SJSA1 (cell line): ENCODE measurements at regions not wholly inside any gene's neighbourhood (a gene's known extent, or its start where the extent isn't known, plus 50 kb on each side); places are given as distances from the start of the nearest gene placed in this dataset.

Source experiments
- DNase-seq, 2 experiments: peaks; one replicate each; pipeline ENCODE4 v3.0.0-alpha.2; 2015 to 2020; ENCODE audit warnings: low spot score in 2 of 2, low read depth in 1 of 2
- H3K27ac ChIP-seq: fragments of 250-450 bp; sonication (Bioruptor Pico); 2 replicates; pipeline ENCODE4 v1.5.1; 2020; ENCODE audit warnings: mild to moderate bottlenecking, moderate library complexity
- H3K27me3 ChIP-seq: fragments of 250-450 bp; sonication (Bioruptor Pico); replicated peaks from 2 replicates; pipeline ENCODE4 v1.5.1; 2020; ENCODE audit warnings: mild to moderate bottlenecking, moderate library complexity
- H3K36me3 ChIP-seq: fragments of 250-450 bp; sonication (Bioruptor Pico); 2 replicates; pipeline ENCODE4 v1.5.1; 2020; ENCODE audit warnings: mild to moderate bottlenecking
- H3K4me1 ChIP-seq: fragments of 250-450 bp; sonication (Bioruptor Pico); replicated peaks from 2 replicates; pipeline ENCODE4 v1.6.1; 2021; ENCODE audit warnings: mild to moderate bottlenecking
- H3K4me3 ChIP-seq: fragments of 250-450 bp; sonication (Bioruptor Pico); 2 replicates; pipeline ENCODE4 v1.5.1; 2020; ENCODE audit warnings: mild to moderate bottlenecking
- H3K9me3 ChIP-seq: fragments of 250-450 bp; sonication (Bioruptor Pico); replicated peaks from 2 replicates; pipeline ENCODE4 v1.5.1; 2020; ENCODE audit warnings: mild to moderate bottlenecking

GRCh38 chr9:111985315-111985714, 88.7 kb downstream of the UGCG start:
- Histone ChIP-seq H3K4me3 (no peak overlapping the region), H3K4me1 (peaks cover 15% of the 10 kb centered on the region), H3K27me3 (no peaks in the 10 kb centered on the region)

GRCh38 chr9:111986035-111986556, 89.5 kb downstream of the UGCG start:
- peak in 1 of 2 experiments; percentile 63 for DNase-seq
- H3K27me3 ChIP-seq = no peaks in the 10 kb centered on the region
- peak overlapping the region; percentile 39 for H3K27ac ChIP-seq
- H3K4me3 ChIP-seq = no peak overlapping the region
- H3K4me1 ChIP-seq = peaks cover 15% of the 10 kb centered on the region
- H3K9me3 ChIP-seq = no peaks in the 10 kb centered on the region
- no peaks in the 10 kb centered on the region for H3K36me3 ChIP-seq

More at GRCh38 chr9:111985315-111985714, 88.7 kb downstream of the UGCG start:
- Histone ChIP-seq H3K36me3 (no peaks in the 10 kb centered on the region), H3K9me3 (no peaks in the 10 kb centered on the region), H3K27ac (no peak overlapping the region)
- DNase-seq = no peak
